ENCODE measurements at regions not wholly inside any gene's neighbourhood (a gene's known extent, or its start where the extent isn't known, plus 50 kb on each side); places are given as distances from the start of the nearest gene placed in this dataset.
"Not testable (repeated sequence)": the region's sequence is repeated elsewhere in the genome, so short reads cannot be mapped to it uniquely, and the experiment has no call there.

GRCh38 chr4:147160908-147161513, 215.3 kb upstream of the TTC29 start:
- no peak for DNase-seq (ENCODE audit: low spot score)

GRCh38 chr4:147163311-147163710, 217.6 kb upstream of the TTC29 start:
- no peak for DNase-seq (ENCODE audit: low spot score)

- DNase-seq (ENCODE audit: low spot score) = not testable (repeated sequence)
Measured at GRCh38 chr4:147168200-147168599, 222.5 kb upstream of the TTC29 start.

GRCh38 chr4:147173322-147173721, 227.7 kb upstream of the TTC29 start:
- no peak for DNase-seq (ENCODE audit: low spot score)

GRCh38 chr4:147173797-147174432, 228.3 kb upstream of the TTC29 start:
- no peak for DNase-seq (ENCODE audit: low spot score)

GRCh38 chr4:147174591-147174990, 228.9 kb upstream of the TTC29 start:
- no peak for DNase-seq (ENCODE audit: low spot score)

GRCh38 chr4:147175460-147176025, 229.9 kb upstream of the TTC29 start:
- no peak for DNase-seq (ENCODE audit: low spot score)

GRCh38 chr4:147182041-147182440, 236.4 kb upstream of the TTC29 start:
- DNase-seq (ENCODE audit: low spot score) = no peak

GRCh38 chr4:147192679-147193078, 247.0 kb upstream of the TTC29 start:
- no peak for DNase-seq (ENCODE audit: low spot score)

- no peak for DNase-seq (ENCODE audit: low spot score)
Measured at GRCh38 chr4:147194114-147194513, 248.4 kb upstream of the TTC29 start.

- no peak for DNase-seq (ENCODE audit: low spot score)
Measured at GRCh38 chr4:147194604-147195003, 248.9 kb upstream of the TTC29 start.

- DNase-seq (ENCODE audit: low spot score) = no peak
Measured at GRCh38 chr4:147195386-147195785, 249.7 kb upstream of the TTC29 start.

GRCh38 chr4:147198411-147199051, 252.9 kb upstream of the TTC29 start:
- DNase-seq (ENCODE audit: low spot score) = no peak

GRCh38 chr4:147201016-147201415, 255.4 kb upstream of the TTC29 start:
- no peak for DNase-seq (ENCODE audit: low spot score)

GRCh38 chr4:147206807-147207206, 261.1 kb upstream of the TTC29 start:
- no peak for DNase-seq (ENCODE audit: low spot score)

GRCh38 chr4:147207911-147208310, 262.2 kb upstream of the TTC29 start:
- DNase-seq (ENCODE audit: low spot score) = no peak

- DNase-seq (ENCODE audit: low spot score) = no peak
Measured at GRCh38 chr4:147217655-147218054, 263.2 kb upstream of the EDNRA start.

GRCh38 chr4:147219145-147219544, 261.8 kb upstream of the EDNRA start:
- no peak for DNase-seq (ENCODE audit: low spot score)

GRCh38 chr4:147220833-147221232, 260.1 kb upstream of the EDNRA start:
- no peak for DNase-seq (ENCODE audit: low spot score)

- no peak for DNase-seq (ENCODE audit: low spot score)
Measured at GRCh38 chr4:147222906-147223305, 258.0 kb upstream of the EDNRA start.

GRCh38 chr4:147223576-147223975, 257.3 kb upstream of the EDNRA start:
- DNase-seq (ENCODE audit: low spot score) = no peak

- DNase-seq (ENCODE audit: low spot score) = no peak
Measured at GRCh38 chr4:147236806-147237205, 244.1 kb upstream of the EDNRA start.

GRCh38 chr4:147244786-147245185, 236.1 kb upstream of the EDNRA start:
- DNase-seq (ENCODE audit: low spot score) = no peak
